Neural progenitor cell (in vitro differentiated cells): ENCODE measurements at regions not wholly inside any gene's neighbourhood (a gene's known extent, or its start where the extent isn't known, plus 50 kb on each side); places are given as distances from the start of the nearest gene placed in this dataset.

Source experiments
- DNase-seq: peaks from one replicate; pipeline ENCODE4 v3.0.0-alpha.2; 2016; ENCODE audit warnings: low spot score
- H2AFZ ChIP-seq: fragments of 200-600 bp; sonication (generic); replicated peaks from 2 replicates; pipeline ENCODE4 v1.6.1; 2016; ENCODE audit warnings: antibody characterized with exemption
- H3F3A ChIP-seq: fragments of 200-600 bp; sonication (generic); 2 replicates; pipeline ENCODE4 v1.6.1; 2016; ENCODE audit warnings: antibody characterized with exemption, low read depth
- H3K27ac ChIP-seq: fragments of 200-600 bp; sonication (generic); 2 replicates; pipeline ENCODE4 v1.5.1; 2016; ENCODE audit warnings: mild to moderate bottlenecking
- H3K27me3 ChIP-seq: fragments of 200-600 bp; sonication (generic); 2 replicates; pipeline ENCODE4 v1.6.1; 2016; ENCODE audit warnings: mild to moderate bottlenecking, moderate library complexity
- H3K36me3 ChIP-seq: fragments of 200-600 bp; sonication (generic); 2 replicates; pipeline ENCODE4 v1.5.1; 2016
- H3K4me1 ChIP-seq: fragments of 200-600 bp; sonication (generic); 2 replicates; pipeline ENCODE4 v1.6.1; 2016; ENCODE audit warnings: mixed run types
- H3K4me2 ChIP-seq: fragments of 200-600 bp; sonication (generic); 2 replicates; pipeline ENCODE4 v1.6.1; 2016
- H3K4me3 ChIP-seq: fragments of 200-600 bp; sonication (generic); 2 replicates; pipeline ENCODE4 v1.5.1; 2016
- H3K79me2 ChIP-seq: fragments of 200-600 bp; sonication (generic); 2 replicates; pipeline ENCODE4 v1.6.1; 2016; ENCODE audit warnings: low read depth
- H3K9ac ChIP-seq: fragments of 200-600 bp; sonication (generic); 2 replicates; pipeline ENCODE4 v1.6.1; 2016
- H3K9me3 ChIP-seq: fragments of 200-600 bp; sonication (generic); 2 replicates; pipeline ENCODE4 v1.5.1; 2016; ENCODE audit warnings: low read depth
- H4K20me1 ChIP-seq: fragments of 200-600 bp; sonication (generic); 2 replicates; pipeline ENCODE4 v1.6.1; 2016; ENCODE audit warnings: low read depth
- H3K27ac Mint-ChIP-seq: 3 replicates; pipeline ENCODE4 v1.8.0; 2021; ENCODE audit warnings: mixed read lengths
- H3K27me3 Mint-ChIP-seq: 2 replicates; pipeline ENCODE4 v1.8.0; 2022; ENCODE audit warnings: low read depth, mild to moderate bottlenecking, inconsistent platforms, moderate library complexity, mixed read lengths; ENCODE audit not compliant: insufficient read depth
- H3K36me3 Mint-ChIP-seq: 3 replicates; pipeline ENCODE4 v1.8.0; 2021; ENCODE audit warnings: mixed read lengths
- H3K4me1 Mint-ChIP-seq: 3 replicates; pipeline ENCODE4 v1.8.0; 2021; ENCODE audit warnings: mixed read lengths
- H3K4me3 Mint-ChIP-seq: 3 replicates; pipeline ENCODE4 v1.8.0; 2021; ENCODE audit warnings: mild to moderate bottlenecking, moderate library complexity, mixed read lengths
- H3K9me3 Mint-ChIP-seq: 3 replicates; pipeline ENCODE4 v1.8.0; 2020; ENCODE audit warnings: mixed read lengths
- EZH2 ChIP-seq: fragments of 200-600 bp; sonication (generic); IDR thresholded peaks from 2 replicates; pipeline ENCODE4 v1.6.1; 2017; ENCODE audit warnings: antibody characterized with exemption, mild to moderate bottlenecking, moderate library complexity
- EZH2phosphoT487 ChIP-seq: fragments of 200-600 bp; sonication (generic); IDR thresholded peaks from 2 replicates; pipeline ENCODE4 v1.6.1; 2017; ENCODE audit warnings: antibody characterized with exemption
- TF ChIP-seq, protein P1 (sequence below): fragments of 200-600 bp; sonication (generic); IDR thresholded peaks from 2 replicates; pipeline ENCODE4 v1.5.1; 2017; ENCODE audit warnings: antibody characterized with exemption, mild to moderate bottlenecking

DNA sequence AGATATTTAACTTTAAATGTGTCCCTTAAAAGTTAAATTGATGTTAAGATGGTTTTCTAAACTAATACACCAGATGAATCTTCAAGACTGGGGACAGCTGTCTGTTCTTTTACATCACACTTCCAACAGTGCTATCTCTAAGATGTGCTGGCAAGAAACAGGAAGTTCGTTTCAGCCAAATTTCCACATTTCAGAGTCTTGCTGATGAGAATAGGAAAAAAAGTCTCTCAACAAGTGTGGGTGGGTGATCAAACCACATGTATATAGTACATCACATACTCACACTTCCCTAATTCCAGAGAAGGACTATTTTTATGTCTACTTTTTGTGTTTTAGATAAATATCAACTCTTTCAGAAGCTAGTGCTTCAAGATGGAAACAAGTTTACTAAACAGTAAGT lies 1712.8 kb upstream of the TMEFF2 start:
- Mint-ChIP-seq H3K27me3 (no peaks in the 10 kb centered on the region), H3K9me3 (no peaks in the 10 kb centered on the region), H3K4me3 (no peak overlapping the region), H3K27ac (no peak overlapping the region), H3K4me1 (no peaks in the 10 kb centered on the region), H3K36me3 (no peaks in the 10 kb centered on the region)
- Histone ChIP-seq H4K20me1 (no peaks in the 10 kb centered on the region), H3K4me3 (no peak overlapping the region), H3F3A (no peaks in the 10 kb centered on the region), H3K9ac (no peak overlapping the region), H3K9me3 (no peaks in the 10 kb centered on the region), H3K4me1 (no peaks in the 10 kb centered on the region), H3K36me3 (no peaks in the 10 kb centered on the region), H3K4me2 (no peak overlapping the region), H3K79me2 (no peaks in the 10 kb centered on the region), H3K27me3 (no peaks in the 10 kb centered on the region), H3K27ac (no peak overlapping the region), H2AFZ (no peak overlapping the region)
- no peak for DNase-seq
- no peak for TF ChIP-seq EZH2phosphoT487
- TF ChIP-seq, protein P1, sequence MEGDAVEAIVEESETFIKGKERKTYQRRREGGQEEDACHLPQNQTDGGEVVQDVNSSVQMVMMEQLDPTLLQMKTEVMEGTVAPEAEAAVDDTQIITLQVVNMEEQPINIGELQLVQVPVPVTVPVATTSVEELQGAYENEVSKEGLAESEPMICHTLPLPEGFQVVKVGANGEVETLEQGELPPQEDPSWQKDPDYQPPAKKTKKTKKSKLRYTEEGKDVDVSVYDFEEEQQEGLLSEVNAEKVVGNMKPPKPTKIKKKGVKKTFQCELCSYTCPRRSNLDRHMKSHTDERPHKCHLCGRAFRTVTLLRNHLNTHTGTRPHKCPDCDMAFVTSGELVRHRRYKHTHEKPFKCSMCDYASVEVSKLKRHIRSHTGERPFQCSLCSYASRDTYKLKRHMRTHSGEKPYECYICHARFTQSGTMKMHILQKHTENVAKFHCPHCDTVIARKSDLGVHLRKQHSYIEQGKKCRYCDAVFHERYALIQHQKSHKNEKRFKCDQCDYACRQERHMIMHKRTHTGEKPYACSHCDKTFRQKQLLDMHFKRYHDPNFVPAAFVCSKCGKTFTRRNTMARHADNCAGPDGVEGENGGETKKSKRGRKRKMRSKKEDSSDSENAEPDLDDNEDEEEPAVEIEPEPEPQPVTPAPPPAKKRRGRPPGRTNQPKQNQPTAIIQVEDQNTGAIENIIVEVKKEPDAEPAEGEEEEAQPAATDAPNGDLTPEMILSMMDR: no peak

DNA sequence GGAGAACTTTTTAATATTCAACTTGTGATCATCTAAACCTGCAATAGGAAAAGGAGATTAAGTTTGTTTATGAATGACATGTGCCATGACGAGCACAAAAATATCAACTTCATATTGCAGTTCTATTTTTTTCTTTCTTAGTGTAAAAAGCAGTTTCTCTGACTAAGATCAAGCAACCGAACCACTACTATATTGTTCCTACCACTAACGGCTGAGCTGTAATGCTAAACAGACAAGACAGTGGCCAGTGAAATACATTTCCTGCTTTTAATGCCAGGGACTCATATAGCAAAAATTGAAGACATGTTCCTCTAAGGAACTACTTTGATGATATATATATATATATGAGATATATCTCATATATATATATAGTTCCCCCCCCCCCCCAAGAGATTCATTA lies 1705.6 kb upstream of the TMEFF2 start:
- Histone ChIP-seq H3K9ac (no peak overlapping the region), H3K79me2 (no peaks in the 10 kb centered on the region), H3K36me3 (no peaks in the 10 kb centered on the region), H2AFZ (no peak overlapping the region), H3K27me3 (no peaks in the 10 kb centered on the region), H3K4me1 (no peaks in the 10 kb centered on the region), H3K4me2 (no peak overlapping the region), H3K4me3 (no peak overlapping the region), H3K9me3 (no peaks in the 10 kb centered on the region), H4K20me1 (no peaks in the 10 kb centered on the region), H3F3A (no peaks in the 10 kb centered on the region), H3K27ac (no peak overlapping the region)
- Mint-ChIP-seq H3K4me3 (no peak overlapping the region), H3K27ac (no peak overlapping the region), H3K9me3 (no peaks in the 10 kb centered on the region), H3K4me1 (no peaks in the 10 kb centered on the region), H3K27me3 (no peaks in the 10 kb centered on the region), H3K36me3 (no peaks in the 10 kb centered on the region)
- no peak for DNase-seq
- no peak for TF ChIP-seq EZH2phosphoT487
- no peak for TF ChIP-seq EZH2
- TF ChIP-seq, protein P1: no peak

DNA sequence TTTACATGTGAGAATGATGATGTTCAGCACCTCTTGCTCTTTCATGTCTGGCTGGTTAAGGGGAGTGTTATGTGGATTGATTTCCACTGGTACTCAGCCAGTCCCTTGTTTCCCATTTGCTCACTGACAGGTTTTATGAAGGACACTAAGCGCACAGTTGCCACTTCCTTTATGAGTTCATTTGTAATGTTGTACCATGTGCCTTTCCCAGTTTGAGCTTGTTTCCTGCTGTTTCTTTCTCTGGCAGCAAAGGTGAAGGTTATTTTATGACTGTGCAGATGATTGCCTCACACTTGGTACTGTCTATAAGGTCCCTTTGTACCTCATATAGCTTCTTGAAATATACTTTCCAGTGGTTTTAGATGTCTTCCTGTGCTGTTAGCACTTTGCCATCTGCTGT lies 1700.5 kb upstream of the TMEFF2 start:
- H3K27ac Mint-ChIP-seq: no peak overlapping the region
- no peak for DNase-seq
- no peaks in the 10 kb centered on the region for H3K9me3 ChIP-seq
- no peak overlapping the region for H3K4me2 ChIP-seq
- no peaks in the 10 kb centered on the region for H4K20me1 ChIP-seq
- H2AFZ ChIP-seq: no peak overlapping the region
- no peak overlapping the region for H3K4me3 Mint-ChIP-seq
- no peaks in the 10 kb centered on the region for H3F3A ChIP-seq
- no peak overlapping the region for H3K4me3 ChIP-seq
- no peaks in the 10 kb centered on the region for H3K9me3 Mint-ChIP-seq
- no peaks in the 10 kb centered on the region for H3K4me1 ChIP-seq
- H3K79me2 ChIP-seq: no peaks in the 10 kb centered on the region
- TF ChIP-seq, protein P1: no peak
- TF ChIP-seq EZH2 (no peak), EZH2phosphoT487 (no peak)
- H3K27me3 ChIP-seq: no peaks in the 10 kb centered on the region
- no peaks in the 10 kb centered on the region for H3K36me3 ChIP-seq
- H3K4me1 Mint-ChIP-seq: no peaks in the 10 kb centered on the region
- no peaks in the 10 kb centered on the region for H3K27me3 Mint-ChIP-seq
- no peak overlapping the region for H3K9ac ChIP-seq
- H3K27ac ChIP-seq: no peak overlapping the region
- H3K36me3 Mint-ChIP-seq: no peaks in the 10 kb centered on the region

DNA sequence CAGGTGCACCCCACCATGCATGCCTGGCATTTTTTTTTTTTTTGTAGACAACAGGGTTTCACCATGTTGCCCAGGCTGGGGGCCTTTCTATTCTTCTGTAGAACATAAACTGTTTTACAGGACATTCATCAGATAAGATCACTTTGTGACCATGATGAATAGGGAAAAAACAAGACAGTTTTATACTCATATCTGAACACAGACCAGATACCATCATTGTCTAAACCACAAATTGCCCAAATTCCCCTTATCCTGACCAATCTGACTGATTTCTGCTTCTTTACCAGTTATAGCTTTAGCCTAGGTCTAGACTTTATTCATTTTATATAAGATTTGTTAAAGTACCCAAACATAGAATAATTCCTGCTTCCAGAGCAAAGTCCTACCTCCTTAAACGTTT lies 1699.3 kb upstream of the TMEFF2 start:
- Histone ChIP-seq H3K4me2 (no peak overlapping the region), H3K36me3 (no peaks in the 10 kb centered on the region), H3K9ac (no peak overlapping the region), H3K27ac (no peak overlapping the region), H3K27me3 (no peaks in the 10 kb centered on the region), H3K79me2 (no peaks in the 10 kb centered on the region), H3K4me3 (no peak overlapping the region), H2AFZ (no peak overlapping the region), H3F3A (no peaks in the 10 kb centered on the region), H3K9me3 (no peaks in the 10 kb centered on the region), H4K20me1 (no peaks in the 10 kb centered on the region), H3K4me1 (no peaks in the 10 kb centered on the region)
- Mint-ChIP-seq H3K4me1 (no peaks in the 10 kb centered on the region), H3K27me3 (no peaks in the 10 kb centered on the region), H3K4me3 (no peak overlapping the region), H3K27ac (no peak overlapping the region), H3K9me3 (no peaks in the 10 kb centered on the region), H3K36me3 (no peaks in the 10 kb centered on the region)
- DNase-seq: no peak
- TF ChIP-seq EZH2phosphoT487 (no peak), EZH2 (no peak)
- TF ChIP-seq, protein P1: no peak
